Breast epithelium (tissue), 4 donors: ENCODE measurements at regions not wholly inside any gene's neighbourhood (a gene's known extent, or its start where the extent isn't known, plus 50 kb on each side); places are given as distances from the start of the nearest gene placed in this dataset.

ENCODE experiments used
- DNase-seq, 2 donors: peaks; one replicate each; pipeline ENCODE4 v3.0.0-alpha.2; 2019; ENCODE audit warnings: low spot score in 2 of 2
- H3K27ac ChIP-seq, 2 donors: fragments of 200-600 bp; sonication (generic) in 1 of 2; one replicate each; pipeline ENCODE4 v1.5.1; 2016 to 2019; ENCODE audit warnings: mild to moderate bottlenecking in 1 of 2
- H3K27me3 ChIP-seq, 2 donors: fragments of 200-600 bp; sonication (generic) in 1 of 2; one replicate each; pipeline versions ENCODE4 v1.5.1 to v1.6.0; 2017 to 2019; ENCODE audit warnings: control low read depth in 1 of 2, mild to moderate bottlenecking in 1 of 2
- H3K36me3 ChIP-seq: fragments of 200-600 bp; one replicate; pipeline ENCODE4 v1.5.1; 2019
- H3K4me1 ChIP-seq, 2 donors: fragments of 200-600 bp; sonication (generic); one replicate each; pipeline ENCODE4 v1.5.1; 2016 to 2019; ENCODE audit warnings: control low read depth in 1 of 2
- H3K4me3 ChIP-seq, 3 donors: fragments of 200-600 bp; sonication (generic); 1 replicate in 2 of 3; 2 replicates in 1 of 3; pipeline ENCODE4 v1.5.1; 2016 to 2019; ENCODE audit warnings: mild to moderate bottlenecking in 3 of 3, moderate library complexity in 2 of 3
- H3K9me3 ChIP-seq, 2 donors: fragments of 200-600 bp; sonication (generic) in 1 of 2; one replicate each; pipeline ENCODE4 v1.5.1; 2016 to 2019; ENCODE audit warnings: control low read depth in 1 of 2
- POLR2A ChIP-seq: fragments of 450-650 bp; IDR thresholded peaks from one replicate; pipeline ENCODE4 v1.6.1; 2016; ENCODE audit warnings: antibody characterized with exemption, mild to moderate bottlenecking, moderate library complexity
- POLR2AphosphoS5 ChIP-seq, 3 donors: sonication (generic); formaldehyde crosslinking; IDR thresholded peaks; one replicate each; pipeline ENCODE4 v1.6.1; 2017; ENCODE audit warnings: antibody characterized with exemption in 3 of 3
- intact Hi-C: fragments of 100-400 bp; cut with DNase I; formaldehyde crosslinking; loops from one replicate; pipeline ENCODE4 v1.15.1; 2023; ENCODE audit warnings: low total_unique reads
- TF ChIP-seq, protein P1 (sequence below), 3 donors: fragments of 450-650 bp; IDR thresholded peaks; one replicate each; pipeline ENCODE4 v1.5.1; 2016 to 2017; ENCODE audit warnings: antibody characterized with exemption in 3 of 3, mild to moderate bottlenecking in 3 of 3, moderate library complexity in 3 of 3

GRCh38 chr13:65808061-65808460 lies 1422.1 kb downstream of the PCDH9 start:
- H3K36me3 ChIP-seq = no peaks in the 10 kb centered on the region
- no peak for DNase-seq
- intact Hi-C loops = no loop called here
- H3K4me1 ChIP-seq = no peaks in the 10 kb centered on the region
- no peaks in the 10 kb centered on the region for H3K27me3 ChIP-seq
- H3K27ac ChIP-seq = no peak overlapping the region
- TF ChIP-seq, protein P1, sequence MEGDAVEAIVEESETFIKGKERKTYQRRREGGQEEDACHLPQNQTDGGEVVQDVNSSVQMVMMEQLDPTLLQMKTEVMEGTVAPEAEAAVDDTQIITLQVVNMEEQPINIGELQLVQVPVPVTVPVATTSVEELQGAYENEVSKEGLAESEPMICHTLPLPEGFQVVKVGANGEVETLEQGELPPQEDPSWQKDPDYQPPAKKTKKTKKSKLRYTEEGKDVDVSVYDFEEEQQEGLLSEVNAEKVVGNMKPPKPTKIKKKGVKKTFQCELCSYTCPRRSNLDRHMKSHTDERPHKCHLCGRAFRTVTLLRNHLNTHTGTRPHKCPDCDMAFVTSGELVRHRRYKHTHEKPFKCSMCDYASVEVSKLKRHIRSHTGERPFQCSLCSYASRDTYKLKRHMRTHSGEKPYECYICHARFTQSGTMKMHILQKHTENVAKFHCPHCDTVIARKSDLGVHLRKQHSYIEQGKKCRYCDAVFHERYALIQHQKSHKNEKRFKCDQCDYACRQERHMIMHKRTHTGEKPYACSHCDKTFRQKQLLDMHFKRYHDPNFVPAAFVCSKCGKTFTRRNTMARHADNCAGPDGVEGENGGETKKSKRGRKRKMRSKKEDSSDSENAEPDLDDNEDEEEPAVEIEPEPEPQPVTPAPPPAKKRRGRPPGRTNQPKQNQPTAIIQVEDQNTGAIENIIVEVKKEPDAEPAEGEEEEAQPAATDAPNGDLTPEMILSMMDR (IDR thresholded peaks at IDR 0.05) = no peak
- TF ChIP-seq POLR2AphosphoS5 (IDR thresholded peaks at IDR 0.05) (no peak), POLR2A (no peak)
- no peak overlapping the region for H3K4me3 ChIP-seq
- no peaks in the 10 kb centered on the region for H3K9me3 ChIP-seq

DNA sequence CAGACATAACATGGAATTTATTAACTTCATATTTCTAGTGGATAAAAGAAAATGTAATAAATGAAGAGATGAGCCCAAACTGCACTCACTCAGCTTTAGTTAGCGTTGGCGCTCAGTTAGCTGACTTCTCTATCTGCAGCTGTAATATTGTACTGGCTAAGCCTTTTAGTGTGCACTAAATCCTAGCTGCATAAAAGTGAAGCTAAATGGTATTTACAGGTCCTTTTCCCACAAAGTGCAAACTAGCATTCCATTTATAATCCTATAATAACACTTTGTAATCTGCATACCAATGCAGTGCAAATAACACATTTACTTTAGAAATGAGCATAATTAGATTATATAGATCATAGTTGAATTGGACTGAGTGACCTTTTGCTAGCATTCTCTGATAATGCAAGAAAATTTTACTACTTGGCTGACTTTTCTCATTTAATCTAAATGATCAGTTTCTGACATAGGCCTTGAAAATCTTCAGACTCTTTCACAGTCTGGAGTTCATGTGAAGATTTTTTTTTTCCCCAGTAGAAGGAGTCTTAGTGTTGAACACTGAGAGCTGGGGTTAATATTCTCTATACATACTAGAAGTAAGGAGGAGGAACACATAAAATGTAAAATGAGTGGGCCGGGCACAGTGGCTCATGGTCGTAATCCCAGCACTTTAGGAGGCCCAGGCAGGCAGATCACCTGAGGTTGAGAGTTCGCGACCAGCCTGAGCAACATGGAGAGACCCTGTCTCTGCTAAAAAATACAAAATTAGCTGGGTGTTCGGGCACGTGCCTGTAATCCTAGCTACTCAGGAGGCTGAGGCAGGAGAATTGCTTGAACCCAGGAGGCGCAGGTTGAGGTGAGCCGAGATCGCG lies 1426.4 kb downstream of the PCDH9 start:
- no peak for DNase-seq
- no peaks in the 10 kb centered on the region for H3K36me3 ChIP-seq
- TF ChIP-seq POLR2A = no peak
- TF ChIP-seq, protein P1 (IDR thresholded peaks at IDR 0.05) = no peak
- TF ChIP-seq POLR2AphosphoS5 (IDR thresholded peaks at IDR 0.05) = no peak
- no peak overlapping the region for H3K4me3 ChIP-seq
- H3K27me3 ChIP-seq = no peaks in the 10 kb centered on the region
- intact Hi-C loops = no loop called here
- no peaks in the 10 kb centered on the region for H3K9me3 ChIP-seq
- H3K27ac ChIP-seq = no peak overlapping the region
- H3K4me1 ChIP-seq = no peaks in the 10 kb centered on the region

DNA sequence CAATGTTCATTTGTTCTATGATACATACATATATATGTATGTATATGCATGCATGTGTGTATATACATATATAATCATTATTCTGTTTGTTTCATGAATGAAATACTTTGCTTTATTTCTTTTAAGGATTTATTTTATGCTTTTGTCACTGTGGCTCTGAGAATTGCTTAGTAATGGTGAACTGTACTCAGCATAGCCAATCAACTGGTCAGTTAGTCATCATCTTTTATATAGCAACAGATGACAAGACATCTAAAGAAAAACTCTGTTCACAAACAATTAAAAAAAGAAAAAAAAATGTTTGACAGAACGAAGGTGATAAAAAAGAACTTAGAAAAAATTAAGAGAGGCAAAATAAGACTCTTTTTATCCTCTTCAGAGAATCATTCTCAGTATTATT lies 1440.3 kb downstream of the PCDH9 start:
- Histone ChIP-seq H3K9me3 (no peaks in the 10 kb centered on the region), H3K27ac (no peak overlapping the region), H3K27me3 (no peaks in the 10 kb centered on the region), H3K36me3 (no peaks in the 10 kb centered on the region), H3K4me1 (no peaks in the 10 kb centered on the region), H3K4me3 (no peak overlapping the region)
- no peak for TF ChIP-seq POLR2A
- TF ChIP-seq, protein P1 (IDR thresholded peaks at IDR 0.05) = no peak
- TF ChIP-seq POLR2AphosphoS5 (IDR thresholded peaks at IDR 0.05) = no peak
- DNase-seq = no peak
- intact Hi-C loops = no loop called here

DNA sequence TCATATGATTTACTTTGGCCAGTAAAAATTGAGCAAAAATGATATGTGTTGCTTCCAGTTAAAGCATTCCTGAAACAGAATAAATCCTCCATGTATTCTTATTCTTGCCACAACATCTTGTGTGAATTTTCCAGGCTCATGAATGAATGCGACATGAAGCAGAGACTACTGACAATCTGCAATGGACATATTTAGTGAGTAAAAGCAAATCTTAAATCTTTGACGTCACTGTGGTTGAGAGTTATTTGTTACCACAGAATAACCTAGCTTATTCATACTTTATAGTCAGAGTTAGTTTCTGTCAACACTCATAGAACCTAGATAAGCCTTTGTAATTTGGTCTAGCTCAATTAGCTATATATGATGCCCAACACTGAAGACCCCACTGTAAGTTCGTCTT lies 1443.1 kb downstream of the PCDH9 start:
- Histone ChIP-seq H3K4me3 (no peak overlapping the region), H3K27ac (no peak overlapping the region), H3K36me3 (no peaks in the 10 kb centered on the region), H3K4me1 (no peaks in the 10 kb centered on the region), H3K27me3 (no peaks in the 10 kb centered on the region), H3K9me3 (no peaks in the 10 kb centered on the region)
- DNase-seq = no peak
- intact Hi-C loops = no loop called here
- TF ChIP-seq, protein P1 (IDR thresholded peaks at IDR 0.05) = no peak
- TF ChIP-seq POLR2AphosphoS5 (IDR thresholded peaks at IDR 0.05) = no peak
- no peak for TF ChIP-seq POLR2A

GRCh38 chr13:65784088-65784816 lies 1445.9 kb downstream of the PCDH9 start:
- TF ChIP-seq POLR2A (no peak), POLR2AphosphoS5 (IDR thresholded peaks at IDR 0.05) (no peak)
- TF ChIP-seq, protein P1 (IDR thresholded peaks at IDR 0.05) = no peak
- no peak for DNase-seq
- Histone ChIP-seq H3K27ac (no peak overlapping the region), H3K4me3 (no peak overlapping the region), H3K4me1 (no peaks in the 10 kb centered on the region), H3K36me3 (no peaks in the 10 kb centered on the region), H3K9me3 (no peaks in the 10 kb centered on the region), H3K27me3 (no peaks in the 10 kb centered on the region)
- intact Hi-C loops = no loop called here
